ENCODE measurements at regions not wholly inside any gene's neighbourhood (a gene's known extent, or its start where the extent isn't known, plus 50 kb on each side); places are given as distances from the start of the nearest gene placed in this dataset.

DNA sequence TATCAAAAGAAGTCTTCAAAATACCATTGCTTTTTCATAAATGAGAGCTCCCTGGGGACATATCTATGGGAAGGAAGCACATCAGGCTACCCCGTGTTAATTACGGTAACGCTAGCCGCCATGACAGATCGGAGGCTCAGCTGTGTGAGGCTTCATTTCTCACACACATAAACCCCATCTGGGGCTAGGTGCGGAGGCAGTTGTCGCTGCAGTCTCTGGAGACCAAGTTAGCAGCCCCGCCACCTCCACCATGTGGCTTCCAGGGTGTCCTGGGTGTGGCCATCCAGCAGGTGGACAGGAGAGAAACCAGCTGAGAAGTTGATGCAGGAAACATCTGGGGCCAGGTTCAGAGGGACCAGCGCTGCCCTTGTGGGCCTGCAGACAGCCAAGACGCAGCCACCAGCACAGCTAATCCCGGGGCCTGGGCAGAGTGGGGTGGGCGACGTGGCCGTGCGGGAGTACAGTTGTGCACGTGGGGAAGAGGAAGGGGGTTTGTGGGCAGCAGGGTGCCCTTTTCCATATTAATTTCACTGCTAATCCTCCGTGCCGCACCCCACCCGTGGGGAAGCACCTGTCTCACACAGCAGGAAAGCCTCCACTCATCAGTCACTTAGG, 426.5 kb downstream of the IRX1 start:
- TF ChIP-seq POLR2A (IDR thresholded peaks at IDR 0.05; ENCODE audit: low read length) (no peak), NR3C1 (IDR thresholded peaks at IDR 0.05) (no peak)
